ENCODE measurements at regions not wholly inside any gene's neighbourhood (a gene's known extent, or its start where the extent isn't known, plus 50 kb on each side); places are given as distances from the start of the nearest gene placed in this dataset.

- no peak for DNase-seq
- Mint-ChIP-seq H3K9me3 (no peaks in the 10 kb centered on the region), H3K4me1 (no peaks in the 10 kb centered on the region), H3K27me3 (no peaks in the 10 kb centered on the region), H3K36me3 (no peaks in the 10 kb centered on the region), H3K27ac (no peak overlapping the region), H3K4me3 (no peak overlapping the region)
- CTCF ChIA-PET = interaction anchor here (1.7 kb wide), 1 partner anchor 15 kb away, joined by 4 read pairs; no protein-coding TSS in a partner anchor
Measured at GRCh38 chr14:25117342-25117741, 67.4 kb upstream of the STXBP6 start.

- H3K36me3 Mint-ChIP-seq = no peaks in the 10 kb centered on the region
- H3K27me3 Mint-ChIP-seq = no peaks in the 10 kb centered on the region
- no peak overlapping the region for H3K27ac Mint-ChIP-seq
- H3K4me3 Mint-ChIP-seq = no peak overlapping the region
- no peaks in the 10 kb centered on the region for H3K9me3 Mint-ChIP-seq
- CTCF ChIA-PET = no interaction called here
- no peaks in the 10 kb centered on the region for H3K4me1 Mint-ChIP-seq
- DNase-seq = no peak
Measured at GRCh38 chr14:25116607-25117006, 66.7 kb upstream of the STXBP6 start.

- no peak overlapping the region for H3K27ac Mint-ChIP-seq
- H3K4me3 Mint-ChIP-seq = no peak overlapping the region
- no peaks in the 10 kb centered on the region for H3K4me1 Mint-ChIP-seq
- H3K27me3 Mint-ChIP-seq = no peaks in the 10 kb centered on the region
- H3K36me3 Mint-ChIP-seq = no peaks in the 10 kb centered on the region
- DNase-seq = no peak
- CTCF ChIA-PET = no interaction called here
- no peaks in the 10 kb centered on the region for H3K9me3 Mint-ChIP-seq
Measured at GRCh38 chr14:25113394-25113793, 63.4 kb upstream of the STXBP6 start.

GRCh38 chr14:25111061-25111601 lies 61.2 kb upstream of the STXBP6 start:
- H3K36me3 Mint-ChIP-seq = no peaks in the 10 kb centered on the region
- no peaks in the 10 kb centered on the region for H3K4me1 Mint-ChIP-seq
- no peak overlapping the region for H3K27ac Mint-ChIP-seq
- H3K4me3 Mint-ChIP-seq = no peak overlapping the region
- H3K9me3 Mint-ChIP-seq = no peaks in the 10 kb centered on the region
- no peaks in the 10 kb centered on the region for H3K27me3 Mint-ChIP-seq
- DNase-seq = no peak
- CTCF ChIA-PET = no interaction called here

GRCh38 chr14:25110106-25110505 lies 60.2 kb upstream of the STXBP6 start:
- Mint-ChIP-seq H3K27ac (no peak overlapping the region), H3K9me3 (no peaks in the 10 kb centered on the region), H3K4me1 (no peaks in the 10 kb centered on the region), H3K36me3 (no peaks in the 10 kb centered on the region), H3K27me3 (no peaks in the 10 kb centered on the region), H3K4me3 (no peak overlapping the region)
- no peak for DNase-seq
- CTCF ChIA-PET = no interaction called here

GRCh38 chr14:25108959-25109358 lies 59.0 kb upstream of the STXBP6 start:
- Mint-ChIP-seq H3K27me3 (no peaks in the 10 kb centered on the region), H3K9me3 (no peaks in the 10 kb centered on the region), H3K4me3 (no peak overlapping the region), H3K27ac (no peak overlapping the region), H3K4me1 (no peaks in the 10 kb centered on the region), H3K36me3 (no peaks in the 10 kb centered on the region)
- DNase-seq = no peak
- CTCF ChIA-PET = no interaction called here

- Mint-ChIP-seq H3K27ac (no peak overlapping the region), H3K27me3 (no peaks in the 10 kb centered on the region), H3K4me1 (no peaks in the 10 kb centered on the region), H3K36me3 (no peaks in the 10 kb centered on the region), H3K4me3 (no peak overlapping the region), H3K9me3 (no peaks in the 10 kb centered on the region)
- CTCF ChIA-PET = no interaction called here
- no peak for DNase-seq
Measured at GRCh38 chr14:25108291-25108690, 58.3 kb upstream of the STXBP6 start.

- CTCF ChIA-PET = interaction anchor here (2.2 kb wide), 1 partner anchor 28 kb away, joined by 5 read pairs; no protein-coding TSS in a partner anchor
Measured at GRCh38 chr14:25103820-25104219, 53.9 kb upstream of the STXBP6 start.

GRCh38 chr14:25103271-25103670 lies 53.3 kb upstream of the STXBP6 start:
- H3K27ac Mint-ChIP-seq = no peak overlapping the region
- H3K27me3 Mint-ChIP-seq = no peaks in the 10 kb centered on the region
- no peak overlapping the region for H3K4me3 Mint-ChIP-seq
- H3K36me3 Mint-ChIP-seq = no peaks in the 10 kb centered on the region
- H3K4me1 Mint-ChIP-seq = no peaks in the 10 kb centered on the region
- DNase-seq = no peak
- H3K9me3 Mint-ChIP-seq = no peaks in the 10 kb centered on the region
- CTCF ChIA-PET = interaction anchor here (2.2 kb wide), 1 partner anchor 29 kb away, joined by 5 read pairs; no protein-coding TSS in a partner anchor

More at GRCh38 chr14:25103820-25104219, 53.9 kb upstream of the STXBP6 start:
- Mint-ChIP-seq H3K4me3 (no peak overlapping the region), H3K27ac (no peak overlapping the region), H3K36me3 (no peaks in the 10 kb centered on the region), H3K9me3 (no peaks in the 10 kb centered on the region), H3K4me1 (no peaks in the 10 kb centered on the region), H3K27me3 (no peaks in the 10 kb centered on the region)
- no peak for DNase-seq

- CTCF ChIA-PET = interaction anchor here (2.2 kb wide), 1 partner anchor 29 kb away, joined by 5 read pairs; no protein-coding TSS in a partner anchor
- Mint-ChIP-seq H3K4me1 (no peaks in the 10 kb centered on the region), H3K27me3 (no peaks in the 10 kb centered on the region), H3K4me3 (no peak overlapping the region), H3K36me3 (no peaks in the 10 kb centered on the region), H3K9me3 (no peaks in the 10 kb centered on the region), H3K27ac (no peak overlapping the region)
- DNase-seq = no peak
Measured at GRCh38 chr14:25102788-25103187, 52.8 kb upstream of the STXBP6 start.

- CTCF ChIA-PET = no interaction called here
- H3K36me3 Mint-ChIP-seq = no peaks in the 10 kb centered on the region
- no peaks in the 10 kb centered on the region for H3K4me1 Mint-ChIP-seq
- DNase-seq = no peak
- H3K27ac Mint-ChIP-seq = no peak overlapping the region
- H3K27me3 Mint-ChIP-seq = no peaks in the 10 kb centered on the region
- no peak overlapping the region for H3K4me3 Mint-ChIP-seq
- H3K9me3 Mint-ChIP-seq = no peaks in the 10 kb centered on the region
Measured at GRCh38 chr14:25101276-25101675, 51.3 kb upstream of the STXBP6 start.

Measured in activated naive CD4-positive, alpha-beta T cell treated with anti-CD3 and anti-CD28 coated beads, Interleukin-2, amount 10 ng/mL, durations not matched to agents 7 days and 5 days (primary cell).